ENCODE measurements at regions not wholly inside any gene's neighbourhood (a gene's known extent, or its start where the extent isn't known, plus 50 kb on each side); places are given as distances from the start of the nearest gene placed in this dataset.

DNA sequence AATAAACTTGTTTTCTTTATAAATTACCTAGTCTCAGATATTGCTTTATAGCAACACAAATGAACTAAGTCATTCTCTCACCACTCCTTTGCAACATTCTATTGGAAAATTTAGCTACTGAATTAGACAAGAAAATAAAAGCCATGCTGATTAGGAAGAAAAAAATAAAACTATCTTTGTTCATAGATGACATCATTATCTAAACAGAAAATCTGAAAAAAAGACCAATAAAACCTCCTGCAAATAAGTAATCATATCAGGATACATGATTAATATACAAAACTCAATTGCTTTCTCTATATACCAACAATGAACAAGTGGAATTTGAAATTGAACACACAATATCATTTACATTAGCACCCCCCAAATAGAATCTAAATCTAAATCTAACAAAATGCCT, 455.3 kb upstream of the KIF2A start:
- no peak for DNase-seq

DNA sequence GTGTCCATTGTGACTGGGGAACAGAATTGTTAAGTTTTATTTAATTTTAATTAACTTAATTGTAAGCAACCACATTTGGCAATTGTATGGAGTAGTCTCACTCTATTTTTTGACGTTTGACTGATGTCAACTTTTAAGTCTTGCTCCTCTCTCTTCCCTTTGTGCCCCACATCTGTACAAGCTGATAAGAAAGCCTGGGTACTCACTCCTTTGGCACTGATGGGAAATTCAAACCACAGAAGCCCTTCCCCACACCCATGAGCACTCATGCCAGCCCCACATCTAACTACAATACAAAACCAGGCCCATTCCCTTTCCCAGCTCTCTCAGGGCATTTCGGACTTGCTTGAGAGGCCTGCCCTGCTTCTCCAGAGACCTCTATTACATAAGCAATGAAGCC, 451.5 kb upstream of the KIF2A start:
- no peak for DNase-seq

DNA sequence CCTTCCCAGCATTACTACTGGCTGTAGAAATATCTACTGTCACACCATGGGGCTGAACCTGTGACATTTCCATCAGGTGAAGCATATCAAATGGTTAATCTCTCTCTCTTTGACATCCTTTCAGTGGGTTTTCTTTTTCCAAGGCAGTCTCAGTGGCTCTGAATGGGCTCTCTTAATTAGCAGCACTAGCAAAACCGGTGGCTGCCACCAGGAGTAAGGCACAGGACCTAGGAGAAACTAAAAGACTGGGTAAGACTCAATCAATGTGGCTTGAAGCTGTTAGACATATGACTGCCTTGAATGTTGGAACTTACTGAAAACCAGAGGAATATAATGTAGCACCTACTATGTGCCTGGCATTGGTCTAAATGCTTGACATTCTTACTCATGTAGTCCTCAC, 445.0 kb upstream of the KIF2A start:
- no peak for DNase-seq

DNA sequence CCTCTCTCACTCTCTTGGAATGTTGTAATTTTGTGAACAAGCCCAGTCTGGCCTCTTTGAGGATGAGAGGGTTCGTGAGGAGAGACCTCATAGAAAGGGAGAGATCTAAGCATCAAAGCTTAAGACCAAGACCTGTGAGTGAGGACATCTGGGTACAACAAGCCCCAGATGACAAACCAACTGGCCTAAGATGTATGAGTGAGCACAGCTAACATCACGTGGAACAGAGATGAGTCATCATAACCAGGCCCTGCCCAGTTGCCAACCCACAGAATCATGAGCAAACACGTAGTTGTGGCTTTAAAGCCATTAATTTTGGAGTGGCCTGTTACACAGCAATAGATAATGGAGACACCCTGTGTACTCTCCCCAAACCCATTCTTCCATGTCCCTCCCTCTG, 439.1 kb upstream of the KIF2A start:
- DNase-seq: no peak

DNA sequence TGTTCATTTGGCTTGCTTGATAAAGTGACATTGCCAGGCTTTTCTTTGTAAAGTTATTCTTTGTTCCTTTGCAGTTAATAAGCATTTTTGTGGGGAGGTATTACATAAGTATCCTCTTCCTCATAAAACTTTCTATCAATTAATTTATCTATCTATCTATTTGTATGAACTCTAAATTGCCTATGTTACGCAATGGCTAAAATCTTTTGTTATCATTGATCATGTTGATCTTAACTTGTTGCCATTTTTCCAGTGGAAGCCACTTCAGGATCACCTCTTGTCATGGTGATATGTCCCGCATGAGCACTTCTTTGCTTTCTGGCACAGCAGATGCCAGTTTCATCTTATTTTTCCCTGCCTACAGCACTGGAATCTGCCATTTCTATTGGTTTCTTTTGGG, 436.7 kb upstream of the KIF2A start:
- DNase-seq: no peak

DNA sequence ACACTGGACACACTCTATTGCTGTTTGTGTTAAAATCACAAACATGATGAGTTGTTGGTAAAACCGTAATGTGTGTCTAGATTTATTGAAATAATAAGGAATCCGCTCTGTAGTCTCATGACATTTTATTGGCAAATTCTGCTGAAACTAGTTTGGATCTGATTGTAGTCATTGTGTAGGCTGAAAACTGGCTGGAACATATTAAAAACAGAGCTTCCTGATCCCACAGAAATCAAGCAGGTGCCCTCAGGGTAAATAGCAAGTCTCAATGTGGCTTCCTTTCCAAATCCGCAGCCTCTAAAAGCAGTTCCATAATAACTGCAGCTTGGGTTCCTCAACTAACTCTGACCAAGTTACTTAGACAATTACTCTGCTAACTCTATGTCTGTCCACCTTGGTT, 427.5 kb upstream of the KIF2A start:
- DNase-seq: no peak

DNA sequence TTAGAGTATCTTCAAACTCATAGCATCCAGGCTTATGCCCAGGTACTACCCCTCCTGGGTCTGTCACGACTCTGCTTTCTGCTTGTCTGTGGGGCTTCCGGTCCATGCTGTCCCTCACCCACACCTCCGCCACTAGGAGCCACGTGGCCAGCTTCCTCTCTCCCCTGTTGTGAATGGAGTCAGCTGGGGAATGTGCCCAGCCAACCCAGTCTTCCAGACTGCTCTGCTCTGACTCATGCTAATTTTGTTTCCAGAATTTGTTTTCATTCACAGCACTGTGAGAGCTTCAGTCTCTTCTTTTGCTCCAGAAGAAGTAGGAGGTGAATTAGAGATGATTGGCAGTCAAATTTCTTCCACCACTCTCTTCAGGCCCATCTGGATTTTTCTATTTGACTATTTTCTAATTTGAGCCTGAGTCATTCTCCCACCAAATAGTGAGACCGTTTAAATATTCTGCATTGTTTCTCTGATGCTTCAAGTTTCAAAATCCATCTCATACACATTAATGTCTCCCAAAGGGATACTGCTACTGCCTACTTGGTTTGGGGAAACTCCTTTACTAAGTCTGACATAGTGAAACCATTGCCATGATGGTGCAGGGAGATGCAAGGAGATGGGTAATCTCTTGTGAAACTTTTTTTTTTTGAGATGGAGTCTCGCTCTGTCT, 424.1 kb upstream of the KIF2A start:
- no peak for DNase-seq

DNA sequence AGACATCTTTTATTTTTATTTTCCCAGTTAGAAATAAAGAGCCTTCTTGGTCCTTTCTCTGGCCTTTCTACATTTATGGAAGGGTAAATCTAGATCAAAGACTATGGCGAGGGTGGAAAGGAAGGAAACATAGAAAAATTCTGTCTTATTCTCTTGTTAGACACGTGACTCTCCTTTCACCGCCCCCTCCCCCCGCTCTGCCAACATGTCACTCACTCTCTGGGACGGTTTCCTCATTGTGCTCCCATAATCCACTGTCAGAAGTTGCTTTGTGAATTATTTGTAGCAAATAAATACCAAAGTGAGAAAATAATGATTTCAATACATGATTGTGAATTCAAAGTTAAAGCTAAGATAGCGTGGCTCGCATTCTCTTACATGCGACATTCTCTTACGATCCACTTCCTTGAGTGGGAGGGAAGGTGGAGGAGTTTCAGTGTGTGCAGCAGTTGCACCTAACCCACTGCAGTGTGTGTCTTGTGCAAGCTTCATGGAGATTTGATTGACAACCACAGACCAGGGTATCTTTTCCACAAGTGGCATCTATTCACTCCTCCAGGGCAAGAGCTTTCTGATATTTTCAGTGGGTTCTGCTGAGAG, 423.0 kb upstream of the KIF2A start:
- no peak for DNase-seq

DNA sequence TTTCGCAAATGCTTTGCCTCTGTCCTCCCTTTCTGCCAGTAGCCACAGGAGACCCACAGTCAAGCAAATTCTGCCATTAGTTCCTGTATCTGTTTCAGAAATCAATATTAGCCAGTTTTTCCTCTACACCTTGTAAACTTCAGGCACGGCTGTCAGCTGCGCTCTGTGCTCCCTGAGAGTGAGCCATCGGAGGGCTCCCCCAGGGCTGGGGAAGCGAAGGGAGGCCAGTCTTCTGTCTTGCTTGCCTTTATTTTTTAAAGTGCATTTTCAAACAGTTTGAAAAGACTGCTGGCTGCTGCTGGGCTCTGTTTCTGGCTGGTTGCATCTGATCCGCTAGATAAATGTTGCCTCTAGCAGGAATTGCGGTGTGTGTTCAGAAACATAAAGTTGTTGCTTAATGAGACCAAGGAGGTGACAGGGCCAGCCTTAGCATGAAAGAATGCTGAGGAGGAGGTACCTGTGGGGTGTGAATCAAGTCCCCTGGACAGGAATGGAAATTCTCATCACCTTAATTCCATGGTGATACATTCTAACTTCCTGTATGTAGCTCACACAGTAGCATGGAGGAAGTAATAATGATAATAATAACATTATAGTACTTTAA, 421.7 kb upstream of the KIF2A start:
- no peak for DNase-seq

DNA sequence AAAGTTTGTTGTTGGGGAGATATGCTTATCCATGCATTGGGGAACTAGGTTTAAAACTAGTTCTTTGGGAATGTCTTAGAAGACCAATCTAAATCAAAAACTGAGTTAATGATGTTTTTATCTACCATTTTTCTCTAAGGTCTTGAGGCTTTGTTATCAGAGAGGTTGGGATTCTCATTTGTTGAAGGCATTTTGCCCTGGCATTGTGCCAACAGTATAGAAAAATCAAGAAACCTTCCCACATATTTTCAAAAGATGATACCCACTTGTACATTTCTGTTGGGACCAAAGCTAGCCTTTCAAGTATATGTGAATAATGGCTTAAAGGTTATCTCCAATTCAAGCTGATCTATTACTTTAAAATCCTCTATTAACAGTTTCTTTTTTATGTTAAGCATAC, 419.8 kb upstream of the KIF2A start:
- no peak for DNase-seq

DNA sequence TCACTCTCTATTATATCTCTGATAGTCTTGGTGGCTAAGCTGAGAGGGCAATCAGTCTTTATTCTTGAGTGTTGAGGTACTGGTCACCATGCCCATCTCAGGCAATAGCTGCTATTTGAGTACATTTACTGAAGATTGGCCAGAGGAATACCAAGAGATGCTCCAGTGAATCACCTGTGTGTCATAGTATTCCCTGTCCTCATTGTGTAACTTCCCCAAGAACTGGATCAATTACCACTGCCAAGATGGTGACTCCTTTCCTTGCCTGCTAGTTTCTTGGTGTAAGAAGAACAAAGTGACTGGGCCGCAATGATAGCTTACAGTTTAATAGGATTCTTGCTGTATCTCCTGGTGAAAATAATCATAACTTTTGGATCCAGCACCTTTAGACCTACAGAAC, 418.7 kb upstream of the KIF2A start:
- DNase-seq: no peak

DNA sequence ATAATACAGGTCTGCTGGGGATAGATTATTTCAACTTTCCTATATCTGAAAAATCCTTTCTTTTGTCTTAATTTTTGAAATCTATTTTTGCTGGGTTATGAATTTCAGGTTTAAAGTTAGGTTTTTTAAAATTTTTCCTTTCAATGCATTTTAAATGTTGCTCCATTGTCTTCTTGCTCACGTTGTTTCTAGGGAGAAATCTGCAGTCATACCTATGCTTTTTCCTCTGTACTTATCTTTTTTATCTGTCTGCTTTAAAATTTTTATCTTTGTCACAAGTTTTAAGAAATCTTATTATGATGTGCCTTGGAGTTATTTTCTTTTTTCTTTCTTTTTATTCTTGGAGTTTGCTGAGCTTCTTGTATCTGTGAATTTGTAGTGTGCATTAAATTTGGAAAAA, 412.0 kb upstream of the KIF2A start:
- DNase-seq: no peak

DNA sequence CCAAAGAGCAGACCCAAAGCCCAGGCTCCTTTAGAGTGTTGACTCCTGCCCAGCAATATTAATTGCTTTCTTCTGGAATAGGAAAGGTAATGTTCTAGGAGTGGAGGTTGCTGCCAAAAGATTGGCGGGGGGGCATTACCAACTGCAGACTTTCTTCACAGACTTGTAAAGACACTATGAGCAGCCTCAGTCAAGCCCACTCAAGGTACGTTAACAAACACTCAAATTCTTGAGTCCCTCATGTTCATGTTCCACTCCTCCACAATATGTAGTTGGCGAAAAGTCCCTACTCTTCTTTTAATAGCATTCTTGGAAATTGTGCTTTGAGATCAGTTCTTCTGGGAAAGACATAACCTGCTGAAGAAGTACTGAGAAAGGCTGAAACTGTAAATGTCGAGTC, 409.2 kb upstream of the KIF2A start:
- no peak for DNase-seq

DNA sequence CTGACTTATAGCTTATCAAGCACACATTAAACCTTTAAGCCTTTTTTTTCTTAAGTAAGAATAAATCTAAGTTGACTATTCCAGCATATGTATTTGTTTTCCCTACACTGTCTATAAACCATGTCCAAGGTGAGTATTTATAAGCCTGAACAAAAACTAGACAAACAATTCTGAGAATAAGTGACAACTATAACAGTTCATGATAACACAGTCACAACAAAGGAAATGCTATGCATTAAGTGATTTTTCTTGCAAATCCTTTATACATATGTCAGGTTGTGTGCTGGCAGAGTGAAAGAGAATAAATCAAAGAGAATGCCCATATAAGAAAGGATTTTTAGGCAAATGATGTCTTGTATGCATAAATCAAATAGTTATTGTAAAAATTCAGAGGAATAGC, 408.8 kb upstream of the KIF2A start:
- no peak for DNase-seq

DNA sequence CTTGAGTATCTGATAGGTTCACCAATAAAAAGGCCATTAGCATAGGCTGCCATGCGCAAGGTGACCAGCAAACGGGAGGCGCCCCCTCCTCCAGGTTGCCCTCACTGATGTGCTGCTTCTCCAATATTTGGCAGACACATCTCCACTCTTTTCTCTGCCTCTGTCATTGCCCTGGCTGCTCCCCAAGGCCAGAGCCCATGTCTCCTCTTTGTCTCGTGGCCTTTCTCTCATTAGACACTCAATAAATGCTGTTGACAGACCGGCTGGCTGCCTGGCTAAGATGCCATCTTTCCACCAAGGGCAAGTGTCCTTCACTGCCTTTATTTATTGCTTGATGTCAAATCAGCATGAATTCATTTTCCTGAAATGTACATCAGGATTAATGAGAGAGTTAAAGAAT, 404.0 kb upstream of the KIF2A start:
- DNase-seq: no peak

DNA sequence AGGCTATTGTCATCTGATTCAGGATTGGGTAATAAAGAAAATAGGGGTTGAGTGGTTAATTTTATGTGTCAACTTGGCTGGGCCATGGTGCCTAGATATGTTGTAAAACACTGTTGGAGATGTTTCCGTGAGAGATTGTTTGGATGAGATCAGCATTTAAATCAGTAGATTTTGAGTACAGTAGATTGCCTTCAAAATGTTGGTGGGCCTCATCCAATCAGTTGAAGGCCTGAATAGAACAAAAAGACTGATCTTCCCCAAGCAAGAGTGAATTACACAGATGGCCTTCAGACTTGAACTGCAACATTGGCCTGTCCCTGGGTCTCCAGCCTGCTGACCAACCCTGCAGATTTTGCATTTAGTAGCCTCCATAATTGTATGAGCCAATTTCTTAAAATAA, 401.3 kb upstream of the KIF2A start:
- no peak for DNase-seq

DNA sequence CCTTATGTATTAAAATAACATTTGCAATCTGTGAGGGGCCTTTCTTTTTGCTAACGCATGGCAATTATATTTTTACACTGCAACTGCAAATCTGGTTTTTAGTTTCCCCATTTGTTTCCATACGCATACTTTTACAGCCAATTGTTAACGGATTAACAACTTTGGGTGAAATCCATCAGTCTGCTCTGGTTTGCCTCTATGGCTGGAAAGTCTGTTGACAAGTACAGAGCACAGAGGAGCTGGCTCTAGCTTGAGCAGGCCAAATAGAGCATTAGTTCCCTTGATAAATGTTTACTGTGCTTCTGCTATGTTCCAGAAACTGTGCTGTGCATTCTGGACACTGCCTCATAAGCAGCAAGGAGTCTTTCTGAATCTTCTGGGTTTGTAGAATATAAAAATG, 400.4 kb upstream of the KIF2A start:
- DNase-seq: no peak

DNA sequence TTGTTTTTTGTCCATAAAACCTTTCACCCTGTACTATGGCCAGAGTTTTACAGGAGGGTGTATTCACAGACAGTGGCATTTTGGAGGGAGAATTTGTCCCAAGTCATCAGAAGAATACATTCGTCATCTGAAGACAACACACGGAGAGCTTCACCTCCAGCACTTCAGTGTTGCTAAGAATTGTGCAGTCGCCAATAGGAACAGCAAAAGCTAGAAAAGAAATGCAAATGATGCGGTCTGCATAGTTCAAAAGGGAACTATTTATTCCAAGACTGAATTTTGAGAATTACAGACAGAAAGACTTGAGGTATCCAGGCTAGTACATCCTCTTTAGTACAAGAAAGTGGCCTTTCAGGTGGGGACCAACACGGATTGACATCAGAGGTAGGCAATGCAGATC, 399.2 kb upstream of the KIF2A start:
- no peak for DNase-seq

DNA sequence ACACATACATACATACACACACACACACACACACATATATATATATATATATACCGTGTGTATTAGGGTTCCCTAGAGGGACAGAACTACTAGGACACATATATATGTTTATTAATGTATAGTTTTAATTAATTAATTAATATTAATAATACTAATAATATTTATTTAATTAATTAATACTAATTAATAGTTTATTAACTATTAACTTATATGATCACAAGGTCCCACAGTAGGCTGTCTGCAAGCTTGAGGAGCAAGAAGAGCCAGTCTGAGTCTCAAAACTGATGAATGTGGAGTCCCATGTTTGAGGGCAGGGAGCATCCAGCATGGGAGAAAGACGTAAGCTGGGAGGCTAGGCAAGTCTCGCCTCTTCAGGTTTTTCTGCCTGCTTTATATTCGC, 398.0 kb upstream of the KIF2A start:
- no peak for DNase-seq

DNA sequence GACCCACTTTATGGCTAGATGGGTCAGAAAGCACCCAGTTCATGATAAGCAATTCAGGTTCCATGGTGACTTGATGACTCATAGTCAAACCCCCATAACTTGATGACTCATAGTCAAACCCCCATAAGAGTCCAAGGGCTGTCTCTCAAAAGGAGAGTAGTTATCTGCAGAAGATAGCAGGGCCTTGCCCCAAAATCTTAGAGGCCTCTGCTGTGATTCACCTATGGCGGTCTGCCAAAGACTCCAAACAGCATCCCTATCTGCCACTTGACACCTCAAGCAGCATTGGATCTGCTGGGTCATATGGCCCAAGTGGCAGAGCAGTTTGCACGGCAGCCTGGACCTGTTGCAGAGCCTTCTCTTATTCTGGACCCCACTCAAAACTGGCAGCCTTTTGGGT, 395.2 kb upstream of the KIF2A start:
- no peak for DNase-seq

DNA sequence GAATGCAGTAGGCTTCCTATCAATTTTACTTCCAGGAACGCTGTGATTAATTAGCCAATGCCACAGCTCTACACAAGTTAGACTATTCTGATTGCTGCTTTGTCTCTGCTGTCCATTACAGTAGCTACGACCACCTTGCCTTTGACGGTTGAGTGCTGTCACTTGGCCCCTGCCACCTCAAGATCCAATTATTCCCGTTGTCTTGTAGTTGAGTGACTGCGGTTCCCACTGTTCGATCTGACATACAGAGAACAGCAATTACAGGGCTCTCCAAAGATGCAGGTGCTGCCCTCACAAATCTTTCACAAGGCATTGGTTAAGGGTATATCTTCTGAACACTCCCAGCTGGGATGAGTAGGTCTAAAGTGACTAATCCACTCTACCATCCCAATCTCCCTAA, 393.4 kb upstream of the KIF2A start:
- DNase-seq: no peak

DNA sequence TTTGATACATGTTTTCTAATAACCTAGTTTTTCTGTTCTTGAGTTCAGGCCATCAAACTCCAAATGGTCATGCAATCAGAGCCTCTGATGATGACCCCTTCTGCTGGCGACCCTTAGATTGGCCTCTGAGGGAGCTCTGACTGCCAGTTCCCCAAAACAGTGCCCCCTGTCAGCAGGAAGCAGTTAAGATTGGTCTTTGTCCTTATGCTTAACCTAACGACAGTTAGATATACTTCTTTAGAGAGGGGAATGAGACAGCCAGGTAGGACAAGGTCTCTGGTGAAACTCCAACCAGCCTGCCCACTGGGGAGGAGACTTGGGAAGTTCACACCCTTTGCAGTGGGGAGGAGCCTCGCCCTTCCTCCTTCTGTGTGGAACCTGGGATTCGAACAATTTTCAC, 390.4 kb upstream of the KIF2A start:
- no peak for DNase-seq

DNA sequence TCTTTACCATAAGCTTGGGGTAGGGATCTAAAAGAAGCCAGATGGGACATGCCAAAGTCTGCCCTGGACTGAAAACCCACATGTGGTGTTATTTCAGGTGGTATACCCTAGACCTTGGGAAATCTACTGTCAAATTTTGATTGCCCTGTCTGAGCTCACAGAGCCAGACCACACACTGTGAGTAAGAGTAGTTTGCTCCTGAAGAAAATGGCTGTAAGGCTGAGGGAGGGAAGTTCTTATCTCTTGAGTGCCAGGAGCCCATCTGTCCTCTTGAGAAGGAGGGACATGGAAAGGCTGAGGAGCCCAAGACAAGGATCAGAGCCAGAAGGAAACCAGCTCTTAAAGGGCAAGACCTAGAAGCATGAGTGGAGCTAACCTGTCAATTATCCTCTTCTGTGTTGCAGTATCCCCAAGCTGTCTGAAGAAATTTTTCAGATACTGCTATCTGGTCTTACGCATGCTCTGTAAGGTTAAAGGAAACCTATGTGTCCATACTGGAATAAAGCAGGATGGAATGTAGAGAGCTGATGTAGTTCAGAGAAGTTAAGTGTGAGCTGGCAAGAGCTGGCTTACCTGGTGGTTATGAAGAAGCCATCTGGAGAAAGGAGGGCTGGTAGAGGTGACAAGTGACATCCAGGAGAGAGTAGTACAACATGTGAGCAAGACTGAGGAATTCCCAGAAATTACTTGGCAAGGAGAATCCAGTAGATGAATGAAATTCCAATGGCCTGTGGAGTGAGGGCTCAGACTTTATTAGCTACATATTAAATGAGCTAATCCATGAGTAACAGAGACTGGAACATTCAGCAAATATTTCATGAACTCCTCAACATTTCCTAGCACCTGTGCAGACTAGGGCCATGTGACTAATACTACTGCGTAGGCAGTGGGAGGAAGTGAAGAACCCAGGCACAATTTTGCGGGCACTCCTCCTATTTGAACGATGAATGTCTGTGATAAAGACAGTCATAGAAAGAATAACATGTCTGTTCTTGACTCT, 389.1 kb upstream of the KIF2A start:
- no peak for DNase-seq

DNA sequence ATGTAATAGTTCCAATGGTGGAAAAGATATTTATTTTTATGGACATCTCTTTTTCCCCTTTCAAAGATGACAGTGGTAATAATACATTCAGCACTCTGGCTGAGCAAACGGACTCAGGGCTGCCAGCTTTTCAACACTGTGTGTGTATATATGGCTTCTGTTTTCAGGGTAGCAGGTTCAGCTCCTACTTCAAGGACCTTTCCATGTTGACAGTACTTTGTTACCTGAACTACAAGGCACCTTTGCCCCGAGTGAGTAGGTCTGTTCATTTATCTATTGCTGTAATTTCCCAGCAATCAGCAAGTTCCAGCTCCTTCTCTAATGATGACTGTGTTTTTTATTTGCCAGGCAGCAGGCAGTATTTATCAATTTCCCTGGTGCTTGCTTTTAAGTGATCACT, 387.4 kb upstream of the KIF2A start:
- no peak for DNase-seq
